Suprapubic skin (tissue), 4 donors: ENCODE measurements at regions not wholly inside any gene's neighbourhood (a gene's known extent, or its start where the extent isn't known, plus 50 kb on each side); places are given as distances from the start of the nearest gene placed in this dataset.
A peak's percentile ranks its signal among the peaks of the same experiment; 100 is the strongest.

Experiments
- DNase-seq, 2 donors: peaks; one replicate each; pipeline ENCODE4 v3.0.0-alpha.2; 2019; ENCODE audit warnings: low spot score in 2 of 2
- H3K27ac ChIP-seq: fragments of 200-600 bp; sonication (generic); one replicate; pipeline ENCODE4 v1.5.1; 2019
- H3K27me3 ChIP-seq: fragments of 200-600 bp; sonication (generic); one replicate; pipeline ENCODE4 v1.5.1; 2019
- H3K36me3 ChIP-seq: fragments of 200-600 bp; sonication (generic); one replicate; pipeline ENCODE4 v1.5.1; 2019
- H3K4me1 ChIP-seq: fragments of 200-600 bp; sonication (generic); one replicate; pipeline ENCODE4 v1.5.1; 2019
- H3K4me3 ChIP-seq: fragments of 200-600 bp; sonication (generic); one replicate; pipeline ENCODE4 v1.5.1; 2019; ENCODE audit warnings: mild to moderate bottlenecking
- H3K9me3 ChIP-seq: fragments of 200-600 bp; sonication (generic); one replicate; pipeline ENCODE4 v1.5.1; 2019
- EP300 ChIP-seq: sonication (generic); formaldehyde crosslinking; IDR thresholded peaks from one replicate; pipeline ENCODE4 v1.6.1; 2017; ENCODE audit warnings: antibody characterized with exemption
- POLR2A ChIP-seq, 2 donors: fragments of 450-650 bp; IDR thresholded peaks; one replicate each; pipeline ENCODE4 v1.6.1; 2017; ENCODE audit warnings: antibody characterized with exemption in 2 of 2, mild to moderate bottlenecking in 2 of 2, moderate library complexity in 2 of 2
- POLR2AphosphoS5 ChIP-seq, 3 donors: sonication (generic); formaldehyde crosslinking; IDR thresholded peaks; one replicate each; pipeline ENCODE4 v1.6.1; 2017; ENCODE audit warnings: antibody characterized with exemption in 3 of 3
- WGBS: methylation state at CpG from one replicate; pipeline ENCODE4 v1.1.5; 2018; 5-methylcytosine and 5-hydroxymethylcytosine counted together
- TF ChIP-seq, protein P1 (sequence below), 2 donors: fragments of 200-600 bp in 1 of 2; fragments of 450-650 bp in 1 of 2; sonication (generic) in 1 of 2; IDR thresholded peaks; one replicate each; pipeline ENCODE4 v1.5.1; 2016 to 2019; ENCODE audit warnings: antibody characterized with exemption in 2 of 2, mild to moderate bottlenecking in 1 of 2, moderate library complexity in 1 of 2

DNA sequence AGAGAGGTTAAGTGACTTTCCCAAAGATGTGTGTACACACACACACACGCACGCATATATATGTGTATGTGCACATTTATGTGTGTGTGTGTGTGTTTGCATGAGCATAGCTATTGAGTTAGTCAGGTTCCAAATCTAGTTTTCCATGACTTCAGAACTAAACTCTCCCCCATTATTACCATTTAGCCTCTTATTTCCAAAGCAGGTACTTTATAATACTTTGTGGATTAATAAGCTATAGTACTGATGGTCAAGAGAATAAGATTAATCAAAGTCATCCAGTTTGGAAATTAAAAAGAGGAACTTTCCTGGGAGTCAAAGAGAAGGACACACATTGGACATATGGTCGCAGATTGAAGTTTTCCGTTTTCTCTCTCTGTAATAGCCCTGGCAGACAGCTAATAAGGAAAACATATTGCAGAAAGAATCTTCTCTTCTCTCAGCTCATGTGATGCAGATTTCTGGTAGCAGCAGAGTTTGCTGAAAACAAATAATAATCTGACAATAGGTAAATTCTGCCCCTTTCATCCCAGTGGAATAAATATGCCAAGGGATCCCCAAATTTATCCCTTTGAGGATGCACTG is 410.9 kb upstream of the TCF4 start:
- H3K4me3 ChIP-seq, result no peak overlapping the region
- 72% methylated on average over 4 of the region's 4 CpGs for WGBS
- H3K4me1 ChIP-seq, result peaks cover 11% of the 10 kb centered on the region
- H3K9me3 ChIP-seq, result no peaks in the 10 kb centered on the region
- H3K27me3 ChIP-seq, result no peaks in the 10 kb centered on the region
- DNase-seq, result no peak
- TF ChIP-seq POLR2AphosphoS5 (IDR thresholded peaks at IDR 0.05) (no peak), EP300 (no peak), POLR2A (IDR thresholded peaks at IDR 0.05) (no peak)
- TF ChIP-seq, protein P1, sequence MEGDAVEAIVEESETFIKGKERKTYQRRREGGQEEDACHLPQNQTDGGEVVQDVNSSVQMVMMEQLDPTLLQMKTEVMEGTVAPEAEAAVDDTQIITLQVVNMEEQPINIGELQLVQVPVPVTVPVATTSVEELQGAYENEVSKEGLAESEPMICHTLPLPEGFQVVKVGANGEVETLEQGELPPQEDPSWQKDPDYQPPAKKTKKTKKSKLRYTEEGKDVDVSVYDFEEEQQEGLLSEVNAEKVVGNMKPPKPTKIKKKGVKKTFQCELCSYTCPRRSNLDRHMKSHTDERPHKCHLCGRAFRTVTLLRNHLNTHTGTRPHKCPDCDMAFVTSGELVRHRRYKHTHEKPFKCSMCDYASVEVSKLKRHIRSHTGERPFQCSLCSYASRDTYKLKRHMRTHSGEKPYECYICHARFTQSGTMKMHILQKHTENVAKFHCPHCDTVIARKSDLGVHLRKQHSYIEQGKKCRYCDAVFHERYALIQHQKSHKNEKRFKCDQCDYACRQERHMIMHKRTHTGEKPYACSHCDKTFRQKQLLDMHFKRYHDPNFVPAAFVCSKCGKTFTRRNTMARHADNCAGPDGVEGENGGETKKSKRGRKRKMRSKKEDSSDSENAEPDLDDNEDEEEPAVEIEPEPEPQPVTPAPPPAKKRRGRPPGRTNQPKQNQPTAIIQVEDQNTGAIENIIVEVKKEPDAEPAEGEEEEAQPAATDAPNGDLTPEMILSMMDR (IDR thresholded peaks at IDR 0.05), result no peak
- H3K27ac ChIP-seq, result no peak overlapping the region
- no peaks in the 10 kb centered on the region for H3K36me3 ChIP-seq

GRCh38 chr18:55998071-55998522 is 410.1 kb upstream of the TCF4 start:
- WGBS, result 40% methylated on average over 10 of the region's 11 CpGs
- H3K9me3 ChIP-seq, result no peaks in the 10 kb centered on the region
- peaks cover 11% of the 10 kb centered on the region for H3K4me1 ChIP-seq
- H3K36me3 ChIP-seq, result no peaks in the 10 kb centered on the region
- no peak for TF ChIP-seq POLR2AphosphoS5 (IDR thresholded peaks at IDR 0.05)
- TF ChIP-seq POLR2A (IDR thresholded peaks at IDR 0.05), result no peak
- no peak for TF ChIP-seq EP300
- TF ChIP-seq, protein P1 (IDR thresholded peaks at IDR 0.05), result no peak
- no peaks in the 10 kb centered on the region for H3K27me3 ChIP-seq
- no peak for DNase-seq
- peak overlapping the region; percentile 17 for H3K4me3 ChIP-seq
- peak overlapping the region; percentile 11 for H3K27ac ChIP-seq

DNA sequence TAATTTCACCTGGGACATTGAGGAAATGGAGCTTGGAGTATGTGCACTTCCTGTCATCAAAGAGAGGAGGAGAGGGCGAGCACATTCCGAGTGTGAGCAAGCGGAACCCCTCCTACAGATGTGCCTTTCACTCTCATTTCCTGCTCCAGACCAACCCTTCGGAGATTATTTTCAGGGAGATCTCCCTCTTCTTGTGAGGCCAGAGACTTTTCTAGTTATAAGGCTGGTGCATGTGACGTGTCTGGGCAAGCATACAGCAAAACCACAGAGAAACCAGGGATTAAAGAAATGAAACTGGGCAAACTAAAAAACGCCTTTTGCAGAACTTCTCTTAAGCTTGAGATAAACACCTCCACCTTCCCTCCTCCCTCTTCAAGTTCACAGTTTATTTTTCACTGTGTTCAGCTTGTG is 409.2 kb upstream of the TCF4 start:
- H3K36me3 ChIP-seq, result no peaks in the 10 kb centered on the region
- H3K4me1 ChIP-seq, result peaks cover 11% of the 10 kb centered on the region
- no peaks in the 10 kb centered on the region for H3K27me3 ChIP-seq
- no peak overlapping the region for H3K4me3 ChIP-seq
- WGBS, result 29% methylated on average over 6 of the region's 6 CpGs
- no peak for DNase-seq
- TF ChIP-seq POLR2A (IDR thresholded peaks at IDR 0.05) (no peak), EP300 (no peak), POLR2AphosphoS5 (IDR thresholded peaks at IDR 0.05) (no peak)
- TF ChIP-seq, protein P1 (IDR thresholded peaks at IDR 0.05), result no peak
- H3K27ac ChIP-seq, result no peak overlapping the region
- H3K9me3 ChIP-seq, result no peaks in the 10 kb centered on the region

DNA sequence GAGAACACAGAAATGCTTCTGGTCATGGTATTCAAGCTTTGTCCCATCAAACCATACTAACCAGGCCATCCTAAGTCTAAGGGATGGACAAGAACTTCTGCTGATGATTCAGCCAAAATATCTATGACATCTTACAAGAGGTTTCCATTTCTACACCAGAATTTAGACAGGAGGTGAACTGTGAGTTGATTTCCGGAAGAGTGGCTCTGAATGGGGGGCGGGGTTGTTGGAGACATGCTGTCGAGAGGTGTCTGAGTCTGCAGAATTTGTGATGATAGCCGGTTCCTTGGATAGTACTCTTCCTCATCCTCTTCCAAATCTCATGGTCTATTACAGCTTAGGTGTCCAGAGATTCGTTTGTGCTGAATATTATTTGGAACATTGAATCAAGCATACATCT is 408.7 kb upstream of the TCF4 start:
- Histone ChIP-seq H3K9me3 (no peaks in the 10 kb centered on the region), H3K36me3 (no peaks in the 10 kb centered on the region), H3K4me1 (peaks cover 11% of the 10 kb centered on the region), H3K27ac (no peak overlapping the region), H3K4me3 (no peak overlapping the region), H3K27me3 (no peaks in the 10 kb centered on the region)
- WGBS, result 85% methylated on average over 5 of the region's 5 CpGs
- TF ChIP-seq EP300 (no peak), POLR2A (IDR thresholded peaks at IDR 0.05) (no peak), POLR2AphosphoS5 (IDR thresholded peaks at IDR 0.05) (no peak)
- TF ChIP-seq, protein P1 (IDR thresholded peaks at IDR 0.05), result no peak
- no peak for DNase-seq

DNA sequence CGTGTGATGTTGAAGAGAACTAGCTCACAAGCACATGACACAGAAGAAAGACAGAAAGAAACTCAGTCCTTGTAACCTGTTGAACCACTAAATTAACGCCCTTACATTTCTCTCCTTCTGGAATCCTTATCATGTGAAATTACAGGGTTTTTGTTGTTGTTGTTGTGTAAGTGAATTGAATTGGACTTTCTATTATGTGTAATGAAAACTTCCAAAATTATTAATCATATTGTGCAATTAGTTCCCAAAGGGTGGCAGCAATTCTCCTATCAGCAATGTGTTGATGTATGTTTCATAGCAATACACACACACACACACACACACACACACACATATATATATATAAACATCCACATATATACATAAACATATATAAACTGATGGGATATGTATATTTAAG is 402.2 kb upstream of the TCF4 start:
- Histone ChIP-seq H3K9me3 (no peaks in the 10 kb centered on the region), H3K4me1 (no peaks in the 10 kb centered on the region), H3K27ac (no peak overlapping the region), H3K4me3 (no peak overlapping the region), H3K36me3 (no peaks in the 10 kb centered on the region), H3K27me3 (no peaks in the 10 kb centered on the region)
- TF ChIP-seq, protein P1 (IDR thresholded peaks at IDR 0.05), result no peak
- no peak for TF ChIP-seq POLR2AphosphoS5 (IDR thresholded peaks at IDR 0.05)
- no peak for TF ChIP-seq EP300
- TF ChIP-seq POLR2A (IDR thresholded peaks at IDR 0.05), result no peak
- no peak for DNase-seq
- WGBS, result 91% methylated on average over 2 of the region's 2 CpGs
